ENCODE measurements at regions not wholly inside any gene's neighbourhood (a gene's known extent, or its start where the extent isn't known, plus 50 kb on each side); places are given as distances from the start of the nearest gene placed in this dataset.

GRCh38 chr1:29527314-29528004 lies 291.1 kb downstream of the PTPRU start:
- Histone ChIP-seq H3K27me3 (ENCODE audit: control insufficient read depth, insufficient read depth, low read length) (peaks cover 4% of the 10 kb centered on the region), H3K4me3 (ENCODE audit: low read depth, low read length) (no peak overlapping the region), H3K36me3 (ENCODE audit: control insufficient read depth, insufficient read depth, low read length) (no peaks in the 10 kb centered on the region)
- CTCF ChIA-PET = interaction anchor here (0.6 kb wide), 1 partner anchor 8 kb away, joined by 4 read pairs; no protein-coding TSS in a partner anchor
- TF ChIP-seq CTCF (IDR thresholded peaks at IDR 0.05; ENCODE audit: insufficient read depth, low read depth, low read length) = no peak
- POLR2A ChIA-PET = no interaction called here
- DNase-seq (ENCODE audit: low read depth) = no peak

GRCh38 chr1:29525941-29526340 lies 289.6 kb downstream of the PTPRU start:
- TF ChIP-seq CTCF (IDR thresholded peaks at IDR 0.05; ENCODE audit: insufficient read depth, low read depth, low read length) = no peak
- H3K4me3 ChIP-seq (ENCODE audit: low read depth, low read length) = no peak overlapping the region
- H3K36me3 ChIP-seq (ENCODE audit: control insufficient read depth, insufficient read depth, low read length) = no peaks in the 10 kb centered on the region
- ChIA-PET CTCF (no interaction called here), POLR2A (no interaction called here)
- H3K27me3 ChIP-seq (ENCODE audit: control insufficient read depth, insufficient read depth, low read length) = peaks cover 6% of the 10 kb centered on the region
- DNase-seq (ENCODE audit: low read depth) = no peak

GRCh38 chr1:29524285-29525065 lies 288.2 kb downstream of the PTPRU start:
- POLR2A ChIA-PET = no interaction called here
- TF ChIP-seq CTCF (IDR thresholded peaks at IDR 0.05; ENCODE audit: insufficient read depth, low read depth, low read length) = no peak

GRCh38 chr1:29523576-29523975 lies 287.3 kb downstream of the PTPRU start:
- no peak for TF ChIP-seq CTCF (IDR thresholded peaks at IDR 0.05; ENCODE audit: insufficient read depth, low read depth, low read length)
- ChIA-PET POLR2A (no interaction called here), CTCF (interaction anchor here (1.1 kb wide), 1 partner anchor 9 kb away, joined by 3 read pairs; no protein-coding TSS in a partner anchor)
- no peak for DNase-seq (ENCODE audit: low read depth)
- H3K36me3 ChIP-seq (ENCODE audit: control insufficient read depth, insufficient read depth, low read length) = no peaks in the 10 kb centered on the region
- no peak overlapping the region for H3K4me3 ChIP-seq (ENCODE audit: low read depth, low read length)
- peaks cover 6% of the 10 kb centered on the region for H3K27me3 ChIP-seq (ENCODE audit: control insufficient read depth, insufficient read depth, low read length)

More at GRCh38 chr1:29524285-29525065, 288.2 kb downstream of the PTPRU start:
- Histone ChIP-seq H3K36me3 (ENCODE audit: control insufficient read depth, insufficient read depth, low read length) (no peaks in the 10 kb centered on the region), H3K4me3 (ENCODE audit: low read depth, low read length) (no peak overlapping the region), H3K27me3 (ENCODE audit: control insufficient read depth, insufficient read depth, low read length) (peaks cover 6% of the 10 kb centered on the region)
- no peak for DNase-seq (ENCODE audit: low read depth)
- CTCF ChIA-PET = interaction anchor here (1.1 kb wide), 1 partner anchor 10 kb away, joined by 3 read pairs; no protein-coding TSS in a partner anchor

- H3K4me3 ChIP-seq (ENCODE audit: low read depth, low read length) = no peak overlapping the region
- TF ChIP-seq CTCF (IDR thresholded peaks at IDR 0.05; ENCODE audit: insufficient read depth, low read depth, low read length) = no peak
- H3K36me3 ChIP-seq (ENCODE audit: control insufficient read depth, insufficient read depth, low read length) = no peaks in the 10 kb centered on the region
- ChIA-PET POLR2A (no interaction called here), CTCF (interaction anchor here (1.1 kb wide), 1 partner anchor 8 kb away, joined by 3 read pairs; no protein-coding TSS in a partner anchor)
- DNase-seq (ENCODE audit: low read depth) = no peak
- peaks cover 6% of the 10 kb centered on the region for H3K27me3 ChIP-seq (ENCODE audit: control insufficient read depth, insufficient read depth, low read length)
Measured at GRCh38 chr1:29523136-29523535, 286.8 kb downstream of the PTPRU start.

Measured in BJ (cell line).